Esophagus squamous epithelium (tissue), 4 donors: ENCODE measurements at regions not wholly inside any gene's neighbourhood (a gene's known extent, or its start where the extent isn't known, plus 50 kb on each side); places are given as distances from the start of the nearest gene placed in this dataset.

Experiments
- CTCF ChIP-seq, 6 experiments: fragments of 450-650 bp in 4 of 6; fragments of 200-600 bp in 2 of 6; sonication (generic) in 2 of 6; IDR thresholded peaks; one replicate each; pipeline ENCODE4 v1.5.1; 2016 to 2019; ENCODE audit warnings: antibody characterized with exemption in 6 of 6, mild to moderate bottlenecking in 4 of 6, moderate library complexity in 4 of 6
- POLR2A ChIP-seq, 4 donors: fragments of 450-650 bp; IDR thresholded peaks; one replicate each; pipeline ENCODE4 v1.6.1; 2017; ENCODE audit warnings: antibody characterized with exemption in 4 of 4, mild to moderate bottlenecking in 4 of 4, moderate library complexity in 3 of 4

GRCh38 chr7:30222515-30223215, 61.7 kb upstream of the ZNRF2 start:
- no peak for TF ChIP-seq CTCF (IDR thresholded peaks at IDR 0.05)
- no peak for TF ChIP-seq POLR2A (IDR thresholded peaks at IDR 0.05)
